Loucy (cell line): ENCODE measurements at regions not wholly inside any gene's neighbourhood (a gene's known extent, or its start where the extent isn't known, plus 50 kb on each side); places are given as distances from the start of the nearest gene placed in this dataset.

Source experiments
- H2AFZ ChIP-seq: fragments of 200-600 bp; sonication (generic); 2 replicates; pipeline ENCODE4 v1.6.0; 2016; ENCODE audit warnings: antibody characterized with exemption, mild to moderate bottlenecking, low read length, moderate library complexity
- H3F3A ChIP-seq: fragments of 200-600 bp; 2 replicates; pipeline ENCODE4 v1.6.0; 2016; ENCODE audit warnings: antibody characterized with exemption, low read depth, mild to moderate bottlenecking
- H3K27me3 ChIP-seq: fragments of 200-600 bp; sonication (generic); 2 replicates; pipeline ENCODE4 v1.6.1; 2014; ENCODE audit warnings: low read length, mild to moderate bottlenecking; ENCODE audit not compliant: insufficient read depth, poor library complexity, severe bottlenecking
- H3K36me3 ChIP-seq: fragments of 200-600 bp; sonication (generic); 2 replicates; pipeline ENCODE4 v1.6.1; 2016; ENCODE audit warnings: low read length; ENCODE audit not compliant: insufficient read depth
- H3K4me1 ChIP-seq: fragments of 200-600 bp; sonication (generic); 2 replicates; pipeline ENCODE4 v1.5.1; 2014; ENCODE audit warnings: low read length, mild to moderate bottlenecking; ENCODE audit not compliant: insufficient read depth, poor library complexity, severe bottlenecking
- H3K4me2 ChIP-seq: fragments of 200-600 bp; sonication (generic); 2 replicates; pipeline ENCODE4 v1.6.0; 2014; ENCODE audit warnings: antibody characterized with exemption, low read length, low read depth, mild to moderate bottlenecking; ENCODE audit not compliant: poor library complexity, severe bottlenecking
- H3K4me3 ChIP-seq: fragments of 200-600 bp; sonication (generic); 2 replicates; pipeline ENCODE4 v1.5.1; 2014; ENCODE audit warnings: low read length, mild to moderate bottlenecking, mixed read lengths; ENCODE audit not compliant: poor library complexity, severe bottlenecking
- H3K79me2 ChIP-seq: fragments of 200-600 bp; sonication (generic); 2 replicates; pipeline ENCODE4 v1.6.1; 2014; ENCODE audit warnings: low read length; ENCODE audit not compliant: insufficient read depth
- H3K9ac ChIP-seq: fragments of 200-600 bp; sonication (generic); 2 replicates; pipeline ENCODE4 v1.6.0; 2014; ENCODE audit warnings: mild to moderate bottlenecking, low read depth, low read length, moderate library complexity; ENCODE audit not compliant: poor library complexity, severe bottlenecking
- H3K9me2 ChIP-seq: fragments of 200-600 bp; sonication (generic); replicated peaks from 2 replicates; pipeline ENCODE4 v1.6.1; 2016; ENCODE audit warnings: low read depth, low read length, mixed read lengths
- H3K9me3 ChIP-seq: fragments of 200-600 bp; sonication (generic); 2 replicates; pipeline ENCODE4 v1.6.1; 2014; ENCODE audit warnings: mild to moderate bottlenecking, antibody characterized with exemption, low read length, low read depth; ENCODE audit not compliant: insufficient read depth
- H4K20me1 ChIP-seq: fragments of 200-600 bp; sonication (generic); 2 replicates; pipeline ENCODE4 v1.6.0; 2014; ENCODE audit warnings: antibody characterized with exemption, low read length, mild to moderate bottlenecking; ENCODE audit not compliant: insufficient read depth, poor library complexity, severe bottlenecking
- CTCF ChIP-seq: fragments of 200-600 bp; sonication (generic); conservative IDR thresholded peaks from 2 replicates; pipeline ENCODE4 v1.5.1; 2014; ENCODE audit warnings: mild to moderate bottlenecking, antibody characterized with exemption, low read length
- EZH2phosphoT487 ChIP-seq: fragments of 200-600 bp; IDR thresholded peaks from 2 replicates; pipeline ENCODE4 v1.6.1; 2018; ENCODE audit warnings: antibody characterized with exemption, mild to moderate bottlenecking, moderate library complexity, borderline replicate concordance

GRCh38 chr4:155590796-155591585 is 75.7 kb upstream of the GUCY1A1 start:
- TF ChIP-seq EZH2phosphoT487 = no peak
- TF ChIP-seq CTCF = no peak
- H3K4me2 ChIP-seq = no peak overlapping the region

GRCh38 chr4:155588437-155588836 is 78.2 kb upstream of the GUCY1A1 start:
- Histone ChIP-seq H4K20me1 (no peaks in the 10 kb centered on the region), H3K79me2 (no peaks in the 10 kb centered on the region), H3K27me3 (no peaks in the 10 kb centered on the region), H3K4me1 (peaks cover 28% of the 10 kb centered on the region), H3K9me3 (no peaks in the 10 kb centered on the region), H3F3A (no peaks in the 10 kb centered on the region), H3K36me3 (no peaks in the 10 kb centered on the region), H3K4me2 (no peak overlapping the region), H3K4me3 (no peak overlapping the region), H3K9ac (no peak overlapping the region), H3K9me2 (no peaks in the 10 kb centered on the region), H2AFZ (no peak overlapping the region)
- no peak for TF ChIP-seq CTCF
- TF ChIP-seq EZH2phosphoT487 = no peak

More at GRCh38 chr4:155590796-155591585, 75.7 kb upstream of the GUCY1A1 start:
- Histone ChIP-seq H3K9me3 (no peaks in the 10 kb centered on the region), H3K36me3 (no peaks in the 10 kb centered on the region), H3K4me1 (peaks cover 21% of the 10 kb centered on the region), H4K20me1 (no peaks in the 10 kb centered on the region), H3K4me3 (no peak overlapping the region), H3K9ac (no peak overlapping the region), H3F3A (no peaks in the 10 kb centered on the region), H2AFZ (no peak overlapping the region; the same call in 1 of the 2 replicates), H3K27me3 (no peaks in the 10 kb centered on the region), H3K9me2 (no peaks in the 10 kb centered on the region), H3K79me2 (no peaks in the 10 kb centered on the region)

GRCh38 chr4:155587766-155588165 is 78.9 kb upstream of the GUCY1A1 start:
- TF ChIP-seq CTCF (no peak), EZH2phosphoT487 (no peak)
- Histone ChIP-seq H3K36me3 (no peaks in the 10 kb centered on the region), H3K9me3 (no peaks in the 10 kb centered on the region), H3K9ac (no peak overlapping the region), H3K9me2 (no peaks in the 10 kb centered on the region), H3K27me3 (no peaks in the 10 kb centered on the region), H3K4me3 (no peak overlapping the region), H2AFZ (0 out of 2 replicates have a peak overlapping the region, but pooled peaks have one; percentile 0), H3K4me2 (no peak overlapping the region), H3F3A (no peaks in the 10 kb centered on the region), H4K20me1 (no peaks in the 10 kb centered on the region), H3K4me1 (peaks cover 28% of the 10 kb centered on the region), H3K79me2 (no peaks in the 10 kb centered on the region)
